ENCODE measurements at regions not wholly inside any gene's neighbourhood (a gene's known extent, or its start where the extent isn't known, plus 50 kb on each side); places are given as distances from the start of the nearest gene placed in this dataset.

DNA sequence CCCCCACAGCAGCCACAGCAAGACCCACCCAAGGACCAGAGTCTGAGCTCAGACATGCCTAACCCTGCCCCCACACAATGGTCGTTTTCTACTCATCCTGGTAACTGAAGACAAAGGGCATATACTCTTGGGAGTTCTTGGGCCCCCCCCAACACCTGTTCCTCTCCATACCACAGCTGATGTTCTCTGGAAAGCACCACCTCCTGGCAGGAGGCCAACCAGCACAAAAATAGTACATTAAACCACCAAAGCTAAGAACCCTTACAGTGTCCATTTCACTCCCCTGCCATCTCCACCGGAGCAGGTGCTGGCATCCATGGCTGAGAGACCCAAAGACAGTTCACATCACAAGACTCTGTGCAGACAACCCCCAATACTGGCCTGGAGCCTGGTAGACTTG, 80.6 kb upstream of the DAAM1 start:
- TF ChIP-seq EZH2phosphoT487 (IDR thresholded peaks at IDR 0.05; ENCODE audit: borderline replicate concordance, low read depth, low read length): no peak
- TF ChIP-seq, protein P1, sequence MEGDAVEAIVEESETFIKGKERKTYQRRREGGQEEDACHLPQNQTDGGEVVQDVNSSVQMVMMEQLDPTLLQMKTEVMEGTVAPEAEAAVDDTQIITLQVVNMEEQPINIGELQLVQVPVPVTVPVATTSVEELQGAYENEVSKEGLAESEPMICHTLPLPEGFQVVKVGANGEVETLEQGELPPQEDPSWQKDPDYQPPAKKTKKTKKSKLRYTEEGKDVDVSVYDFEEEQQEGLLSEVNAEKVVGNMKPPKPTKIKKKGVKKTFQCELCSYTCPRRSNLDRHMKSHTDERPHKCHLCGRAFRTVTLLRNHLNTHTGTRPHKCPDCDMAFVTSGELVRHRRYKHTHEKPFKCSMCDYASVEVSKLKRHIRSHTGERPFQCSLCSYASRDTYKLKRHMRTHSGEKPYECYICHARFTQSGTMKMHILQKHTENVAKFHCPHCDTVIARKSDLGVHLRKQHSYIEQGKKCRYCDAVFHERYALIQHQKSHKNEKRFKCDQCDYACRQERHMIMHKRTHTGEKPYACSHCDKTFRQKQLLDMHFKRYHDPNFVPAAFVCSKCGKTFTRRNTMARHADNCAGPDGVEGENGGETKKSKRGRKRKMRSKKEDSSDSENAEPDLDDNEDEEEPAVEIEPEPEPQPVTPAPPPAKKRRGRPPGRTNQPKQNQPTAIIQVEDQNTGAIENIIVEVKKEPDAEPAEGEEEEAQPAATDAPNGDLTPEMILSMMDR (conservative IDR thresholded peaks at IDR 0.05; ENCODE audit: low read length): peak; percentile 27; the same call in 1 of the 2 replicates
- CTCF ChIA-PET (ENCODE audit: unreplicated experiment): no interaction called here
- Histone ChIP-seq H3K4me1 (ENCODE audit: insufficient read depth, low read length, poor library complexity, severe bottlenecking) (peaks cover 38% of the 10 kb centered on the region), H3K4me2 (ENCODE audit: low read length) (peak overlapping the region; percentile 53), H3K79me2 (ENCODE audit: insufficient read depth, low read depth, low read length) (no peaks in the 10 kb centered on the region), H2AFZ (ENCODE audit: low read length) (peak overlapping the region; percentile 50), H3K9me2 (ENCODE audit: insufficient read depth, low read length) (no peaks in the 10 kb centered on the region), H4K20me1 (ENCODE audit: insufficient read depth, low read length) (no peaks in the 10 kb centered on the region), H3K9me3 (ENCODE audit: low read length) (peaks cover 7% of the 10 kb centered on the region; the same call in 1 of the 2 replicates), H3K36me3 (ENCODE audit: insufficient read depth, low read length) (peaks cover 10% of the 10 kb centered on the region; the same call in 1 of the 2 replicates), H3K4me3 (ENCODE audit: low read depth, low read length, poor library complexity, severe bottlenecking) (peak overlapping the region; percentile 35), H3K27ac (ENCODE audit: low read depth, low read length, poor library complexity, severe bottlenecking) (peak overlapping the region; percentile 68)
- POLR2A ChIA-PET: interaction anchor here (0.6 to 1.3 kb wide), 6 partner anchors 11 to 641 kb away, joined by 3 to 4 read pairs (median 3); no protein-coding TSS in a partner anchor
- DNase-seq (ENCODE audit: low spot score): peak; percentile 90
- intact Hi-C loops (cut with micrococcal nuclease; ENCODE audit: unreplicated experiment): no loop called here
- no TSS peak for BruUV-seq (replicated peaks)

DNA sequence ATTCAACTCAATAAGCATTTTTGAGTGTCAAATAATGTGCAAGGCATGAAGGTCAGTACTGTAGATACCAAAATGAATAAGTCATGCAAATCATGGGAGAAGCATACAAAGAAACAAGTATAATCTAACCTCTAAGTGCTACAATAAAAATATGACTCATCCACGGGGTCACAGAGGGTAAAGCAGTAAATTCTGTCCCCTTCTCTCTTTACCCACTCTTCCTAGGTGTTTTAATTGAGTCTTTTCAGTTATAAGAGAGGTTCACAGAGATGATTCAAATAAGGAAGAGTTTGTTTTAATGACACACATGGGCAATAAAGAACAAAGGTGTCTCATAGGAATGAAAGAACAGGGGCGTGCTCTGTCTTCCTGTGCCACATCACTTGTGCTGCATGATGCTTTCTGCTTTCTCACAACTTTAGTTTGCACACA, 71.5 kb upstream of the DAAM1 start:
- Histone ChIP-seq H4K20me1 (ENCODE audit: insufficient read depth, low read length) (no peaks in the 10 kb centered on the region), H3K9me3 (ENCODE audit: low read length) (no peaks in the 10 kb centered on the region), H2AFZ (ENCODE audit: low read length) (peak overlapping the region; percentile 81; the same call in 1 of the 2 replicates), H3K4me1 (ENCODE audit: insufficient read depth, low read length, poor library complexity, severe bottlenecking) (peaks cover 18% of the 10 kb centered on the region), H3K36me3 (ENCODE audit: insufficient read depth, low read length) (no peaks in the 10 kb centered on the region), H3K27ac (ENCODE audit: low read depth, low read length, poor library complexity, severe bottlenecking) (peak overlapping the region; percentile 28), H3K4me3 (ENCODE audit: low read depth, low read length, poor library complexity, severe bottlenecking) (no peak overlapping the region), H3K9me2 (ENCODE audit: insufficient read depth, low read length) (no peaks in the 10 kb centered on the region), H3K4me2 (ENCODE audit: low read length) (peak overlapping the region; percentile 52), H3K79me2 (ENCODE audit: insufficient read depth, low read depth, low read length) (no peaks in the 10 kb centered on the region)
- POLR2A ChIA-PET: interaction anchor here (0.7 kb wide), 1 partner anchor 412 kb away, joined by 3 read pairs; no protein-coding TSS in a partner anchor
- TF ChIP-seq EZH2phosphoT487 (IDR thresholded peaks at IDR 0.05; ENCODE audit: borderline replicate concordance, low read depth, low read length): no peak
- TF ChIP-seq, protein P1 (conservative IDR thresholded peaks at IDR 0.05; ENCODE audit: low read length): no peak
- intact Hi-C loops (cut with micrococcal nuclease; ENCODE audit: unreplicated experiment): no loop called here
- CTCF ChIA-PET (ENCODE audit: unreplicated experiment): no interaction called here
- DNase-seq (ENCODE audit: low spot score): peak; percentile 54
- no TSS peak for BruUV-seq (replicated peaks)

DNA sequence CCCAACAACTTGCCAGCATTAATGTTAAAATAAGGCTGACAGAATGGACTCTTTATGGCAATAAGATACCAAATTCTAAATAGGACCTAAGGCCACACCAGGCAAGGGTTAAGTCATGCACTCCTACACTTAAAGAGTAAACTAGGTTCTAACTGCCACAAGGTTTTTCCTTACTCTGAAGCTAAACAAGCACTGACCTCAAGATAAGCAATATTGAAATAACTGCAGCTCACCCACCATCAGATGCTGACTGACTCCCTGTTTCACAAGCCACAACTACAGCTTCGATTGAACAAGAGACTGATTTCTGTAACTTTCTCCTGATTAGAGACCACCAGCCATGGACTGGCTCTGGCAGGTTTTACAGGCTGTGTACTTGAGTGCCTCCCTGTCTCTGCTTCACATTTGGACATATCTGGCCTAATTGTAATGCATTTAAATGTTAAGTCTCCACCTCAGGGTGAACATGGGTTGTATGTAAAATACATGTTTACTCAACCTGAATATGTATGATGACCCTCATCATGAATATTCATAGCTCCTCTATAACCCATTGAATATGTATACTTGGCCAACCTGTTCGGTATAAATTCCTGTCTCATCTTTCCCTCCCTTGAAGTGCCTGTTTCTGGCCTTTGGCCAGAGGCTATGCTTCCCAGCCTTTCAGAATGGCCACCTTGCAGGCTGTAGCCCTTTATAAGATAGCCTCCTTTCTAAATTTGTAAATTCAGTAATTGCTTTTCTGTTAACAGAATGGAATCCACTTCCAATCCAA, 70.5 kb upstream of the DAAM1 start:
- DNase-seq (ENCODE audit: low spot score): no peak
- ChIA-PET CTCF (ENCODE audit: unreplicated experiment) (no interaction called here), POLR2A (interaction anchor here (0.6 kb wide), 1 partner anchor 369 kb away, joined by 3 read pairs; no protein-coding TSS in a partner anchor)
- TF ChIP-seq, protein P1 (conservative IDR thresholded peaks at IDR 0.05; ENCODE audit: low read length): no peak
- no peak for TF ChIP-seq EZH2phosphoT487 (IDR thresholded peaks at IDR 0.05; ENCODE audit: borderline replicate concordance, low read depth, low read length)
- no TSS peak for BruUV-seq (replicated peaks)
- intact Hi-C loops (cut with micrococcal nuclease; ENCODE audit: unreplicated experiment): no loop called here
- H2AFZ ChIP-seq (ENCODE audit: low read length): peak overlapping the region; percentile 81; the same call in 1 of the 2 replicates
- H3K9me3 ChIP-seq (ENCODE audit: low read length): no peaks in the 10 kb centered on the region
- no peak overlapping the region for H3K4me3 ChIP-seq (ENCODE audit: low read depth, low read length, poor library complexity, severe bottlenecking)
- no peak overlapping the region for H3K27ac ChIP-seq (ENCODE audit: low read depth, low read length, poor library complexity, severe bottlenecking)
- H3K4me1 ChIP-seq (ENCODE audit: insufficient read depth, low read length, poor library complexity, severe bottlenecking): peaks cover 18% of the 10 kb centered on the region
- H3K36me3 ChIP-seq (ENCODE audit: insufficient read depth, low read length): no peaks in the 10 kb centered on the region
- H4K20me1 ChIP-seq (ENCODE audit: insufficient read depth, low read length): no peaks in the 10 kb centered on the region
- no peaks in the 10 kb centered on the region for H3K9me2 ChIP-seq (ENCODE audit: insufficient read depth, low read length)
- peak overlapping the region; percentile 52; the same call in 1 of the 2 replicates for H3K4me2 ChIP-seq (ENCODE audit: low read length)
- no peaks in the 10 kb centered on the region for H3K79me2 ChIP-seq (ENCODE audit: insufficient read depth, low read depth, low read length)

Data from OCI-LY7 (cell line).